Neural cell (in vitro differentiated cells): ENCODE measurements at regions not wholly inside any gene's neighbourhood (a gene's known extent, or its start where the extent isn't known, plus 50 kb on each side); places are given as distances from the start of the nearest gene placed in this dataset.

Source experiments
- H2AFZ ChIP-seq: fragments of 200-600, 300-800 bp; sonication (generic), shearing (Covaris generic); 2 replicates; pipeline ENCODE4 v1.6.0; 2014; ENCODE audit warnings: low read depth, mild to moderate bottlenecking, antibody characterized with exemption, low read length, moderate library complexity
- H3F3A ChIP-seq: fragments of 200-600 bp; shearing (Covaris generic); 2 replicates; pipeline ENCODE4 v1.6.1; 2016; ENCODE audit warnings: mild to moderate bottlenecking, moderate library complexity, mixed read lengths, antibody characterized with exemption, low read length; ENCODE audit not compliant: insufficient read depth, poor library complexity, severe bottlenecking
- H3K27ac ChIP-seq: fragments of 200-600, 300-800 bp; sonication (generic), shearing (Covaris generic); 2 replicates; pipeline ENCODE4 v1.5.1; 2014; ENCODE audit warnings: mild to moderate bottlenecking, low read length, moderate library complexity
- H3K27me3 ChIP-seq: fragments of 300-800, 200-600 bp; sonication (generic), shearing (Covaris generic); 2 replicates; pipeline ENCODE4 v1.6.0; 2014; ENCODE audit warnings: mild to moderate bottlenecking, low read depth, low read length, moderate library complexity; ENCODE audit not compliant: insufficient read depth
- H3K36me3 ChIP-seq: fragments of 300-800, 200-600 bp; sonication (generic), shearing (Covaris generic); 2 replicates; pipeline ENCODE4 v1.5.1; 2014; ENCODE audit warnings: mild to moderate bottlenecking, antibody characterized with exemption, low read length, moderate library complexity; ENCODE audit not compliant: insufficient read depth
- H3K4me2 ChIP-seq: fragments of 300-800, 200-600 bp; sonication (generic), shearing (Covaris generic); 2 replicates; pipeline ENCODE4 v1.6.0; 2014; ENCODE audit warnings: mild to moderate bottlenecking, low read length
- H3K4me3 ChIP-seq: fragments of 300-800, 200-600 bp; sonication (generic), shearing (Covaris generic); 2 replicates; pipeline ENCODE4 v1.5.1; 2014; ENCODE audit warnings: mild to moderate bottlenecking, low read length, moderate library complexity
- H3K79me2 ChIP-seq: fragments of 200-600 bp; shearing (Covaris generic); replicated peaks from 2 replicates; pipeline ENCODE4 v1.6.0; 2014; ENCODE audit warnings: mild to moderate bottlenecking, low read length, moderate library complexity; ENCODE audit not compliant: insufficient read depth
- H3K9ac ChIP-seq: fragments of 300-800, 200-600 bp; sonication (generic), shearing (Covaris generic); 2 replicates; pipeline ENCODE4 v1.6.1; 2016; ENCODE audit warnings: mild to moderate bottlenecking, low read length, mixed read lengths
- H3K9me2 ChIP-seq: fragments of 200-600 bp; shearing (Covaris generic); 2 replicates; pipeline ENCODE4 v1.6.1; 2016; ENCODE audit warnings: mild to moderate bottlenecking, low read length, mixed read lengths; ENCODE audit not compliant: insufficient read depth
- H3K9me3 ChIP-seq: fragments of 200-600, 300-800 bp; sonication (generic), shearing (Covaris generic); 2 replicates; pipeline ENCODE4 v1.6.1; 2016; ENCODE audit warnings: mild to moderate bottlenecking, mixed run types, low read length, moderate library complexity, mixed read lengths
- H4K20me1 ChIP-seq: fragments of 200-600 bp; shearing (Covaris generic); 2 replicates; pipeline ENCODE4 v1.6.1; 2016; ENCODE audit warnings: mild to moderate bottlenecking, mixed run types; ENCODE audit not compliant: insufficient read depth
- CTCF ChIP-seq: fragments of 450-650 bp; IDR thresholded peaks from 2 replicates; pipeline ENCODE4 v1.5.1; 2014; ENCODE audit warnings: antibody characterized with exemption, mild to moderate bottlenecking, moderate library complexity; ENCODE audit not compliant: poor library complexity, severe bottlenecking
- EP300 ChIP-seq: fragments of 450-650 bp; conservative IDR thresholded peaks from 2 replicates; pipeline ENCODE4 v1.6.1; 2014; ENCODE audit warnings: antibody characterized with exemption, mild to moderate bottlenecking, moderate library complexity; ENCODE audit not compliant: poor library complexity, severe bottlenecking
- EZH2 ChIP-seq: fragments of 200-600, 300-800 bp; shearing (Covaris generic), sonication (generic); IDR thresholded peaks from 2 replicates; pipeline ENCODE4 v1.6.1; 2014; ENCODE audit warnings: antibody characterized with exemption, low read length, borderline replicate concordance, mild to moderate bottlenecking; ENCODE audit not compliant: insufficient read depth, poor library complexity, severe bottlenecking
- MXI1 ChIP-seq: fragments of 450-650 bp; conservative IDR thresholded peaks from 2 replicates; pipeline ENCODE4 v1.6.1; 2014; ENCODE audit warnings: antibody characterized with exemption, mild to moderate bottlenecking; ENCODE audit not compliant: poor library complexity, severe bottlenecking
- POLR2AphosphoS5 ChIP-seq: IDR thresholded peaks from 2 replicates; pipeline ENCODE4 v1.6.1; 2012
- RAD21 ChIP-seq: fragments of 450-650 bp; conservative IDR thresholded peaks from 2 replicates; pipeline ENCODE4 v1.6.1; 2014; ENCODE audit warnings: antibody characterized with exemption, mild to moderate bottlenecking, moderate library complexity
- REST ChIP-seq: IDR thresholded peaks from 2 replicates; pipeline ENCODE4 v1.6.1; 2012; ENCODE audit warnings: borderline replicate concordance
- SMC3 ChIP-seq: fragments of 450-650 bp; conservative IDR thresholded peaks from 2 replicates; pipeline ENCODE4 v1.6.1; 2014; ENCODE audit warnings: antibody characterized with exemption, mild to moderate bottlenecking, moderate library complexity; ENCODE audit not compliant: poor library complexity
- TAF1 ChIP-seq: IDR thresholded peaks from 2 replicates; pipeline ENCODE4 v1.6.1; 2012; ENCODE audit warnings: low read depth

DNA sequence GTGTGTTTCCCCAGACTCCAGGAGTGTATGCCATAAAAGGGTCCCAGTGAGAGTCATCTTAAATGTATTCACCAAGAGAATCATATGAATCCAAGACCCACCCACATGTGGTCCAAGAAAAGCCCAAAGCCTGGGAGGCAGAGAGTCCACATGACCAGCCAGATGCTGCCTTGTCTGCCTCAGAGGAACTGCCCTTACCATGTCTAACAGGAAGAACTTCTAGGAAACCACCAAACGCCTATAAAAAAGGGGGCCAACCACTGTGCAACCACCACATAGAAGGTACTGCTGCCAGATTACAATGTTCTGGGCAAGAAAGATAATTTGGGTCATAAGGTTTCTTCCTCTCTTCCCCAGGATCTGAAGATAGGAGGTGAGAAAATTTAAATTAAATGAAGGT is 129.8 kb upstream of the SLC24A2 start:
- H4K20me1 ChIP-seq, result no peaks in the 10 kb centered on the region
- H3K4me3 ChIP-seq, result no peak overlapping the region
- no peak overlapping the region for H3K4me2 ChIP-seq
- no peaks in the 10 kb centered on the region for H3K27me3 ChIP-seq
- no peak overlapping the region for H2AFZ ChIP-seq
- H3K27ac ChIP-seq, result no peak overlapping the region
- H3K9me2 ChIP-seq, result no peaks in the 10 kb centered on the region
- no peak overlapping the region for H3K9ac ChIP-seq
- H3K36me3 ChIP-seq, result no peaks in the 10 kb centered on the region
- no peaks in the 10 kb centered on the region for H3K79me2 ChIP-seq
- no peak for TF ChIP-seq RAD21
- TF ChIP-seq REST, result no peak
- no peak for TF ChIP-seq POLR2AphosphoS5
- TF ChIP-seq TAF1, result no peak
- no peak for TF ChIP-seq CTCF
- no peak for TF ChIP-seq EP300
- TF ChIP-seq EZH2, result no peak
- TF ChIP-seq SMC3, result no peak
- TF ChIP-seq MXI1, result no peak
- no peaks in the 10 kb centered on the region for H3K9me3 ChIP-seq
- peaks cover 4% of the 10 kb centered on the region for H3F3A ChIP-seq

DNA sequence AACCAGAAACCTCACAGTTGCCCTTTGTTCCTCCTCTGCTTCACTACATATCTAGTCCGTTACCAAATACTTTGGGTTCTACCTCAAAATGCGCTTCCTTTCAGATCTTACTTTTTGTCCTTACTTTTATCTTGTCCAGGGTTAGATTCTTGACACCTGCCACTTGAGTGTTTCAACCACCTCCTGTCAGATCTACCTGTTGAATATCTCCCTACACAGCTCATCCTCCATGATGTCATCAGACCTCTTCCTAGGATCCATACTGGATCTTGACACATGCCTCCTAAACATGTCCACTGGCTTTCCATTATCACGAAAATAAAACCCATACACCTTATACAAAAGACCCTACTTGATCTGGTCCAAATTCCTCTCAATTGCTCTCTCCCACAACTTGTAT is 125.2 kb upstream of the SLC24A2 start:
- Histone ChIP-seq H3F3A (no peaks in the 10 kb centered on the region), H3K36me3 (no peaks in the 10 kb centered on the region), H3K4me3 (no peak overlapping the region), H3K9ac (no peak overlapping the region), H3K27ac (no peak overlapping the region), H3K9me3 (no peaks in the 10 kb centered on the region), H3K9me2 (no peaks in the 10 kb centered on the region), H2AFZ (no peak overlapping the region), H3K4me2 (no peak overlapping the region), H3K27me3 (no peaks in the 10 kb centered on the region), H3K79me2 (no peaks in the 10 kb centered on the region), H4K20me1 (no peaks in the 10 kb centered on the region)
- TF ChIP-seq EZH2 (no peak), CTCF (no peak)
